ENCODE measurements at regions not wholly inside any gene's neighbourhood (a gene's known extent, or its start where the extent isn't known, plus 50 kb on each side); places are given as distances from the start of the nearest gene placed in this dataset.
"Not testable (repeated sequence)": the region's sequence is repeated elsewhere in the genome, so short reads cannot be mapped to it uniquely, and the experiment has no call there.

- TF ChIP-seq, protein P1, sequence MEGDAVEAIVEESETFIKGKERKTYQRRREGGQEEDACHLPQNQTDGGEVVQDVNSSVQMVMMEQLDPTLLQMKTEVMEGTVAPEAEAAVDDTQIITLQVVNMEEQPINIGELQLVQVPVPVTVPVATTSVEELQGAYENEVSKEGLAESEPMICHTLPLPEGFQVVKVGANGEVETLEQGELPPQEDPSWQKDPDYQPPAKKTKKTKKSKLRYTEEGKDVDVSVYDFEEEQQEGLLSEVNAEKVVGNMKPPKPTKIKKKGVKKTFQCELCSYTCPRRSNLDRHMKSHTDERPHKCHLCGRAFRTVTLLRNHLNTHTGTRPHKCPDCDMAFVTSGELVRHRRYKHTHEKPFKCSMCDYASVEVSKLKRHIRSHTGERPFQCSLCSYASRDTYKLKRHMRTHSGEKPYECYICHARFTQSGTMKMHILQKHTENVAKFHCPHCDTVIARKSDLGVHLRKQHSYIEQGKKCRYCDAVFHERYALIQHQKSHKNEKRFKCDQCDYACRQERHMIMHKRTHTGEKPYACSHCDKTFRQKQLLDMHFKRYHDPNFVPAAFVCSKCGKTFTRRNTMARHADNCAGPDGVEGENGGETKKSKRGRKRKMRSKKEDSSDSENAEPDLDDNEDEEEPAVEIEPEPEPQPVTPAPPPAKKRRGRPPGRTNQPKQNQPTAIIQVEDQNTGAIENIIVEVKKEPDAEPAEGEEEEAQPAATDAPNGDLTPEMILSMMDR (IDR thresholded peaks at IDR 0.05; ENCODE audit: extremely low read depth in 1 of 2, insufficient read depth in 1 of 2, low read depth in 1 of 2, low read length in 2 of 2), result not testable (repeated sequence)
- TF ChIP-seq POLR2AphosphoS5 (IDR thresholded peaks at IDR 0.05; ENCODE audit: insufficient read depth, low read depth, low read length); MAX (IDR thresholded peaks at IDR 0.05; ENCODE audit: insufficient read depth, insufficient read length): not testable (repeated sequence)
Measured at GRCh38 chr20:29831508-29831907, 1426.0 kb upstream of the DEFB115 start.
